SK-N-MC (cell line): ENCODE measurements at regions not wholly inside any gene's neighbourhood (a gene's known extent, or its start where the extent isn't known, plus 50 kb on each side); places are given as distances from the start of the nearest gene placed in this dataset.

Source experiments
- EZH2 ChIP-seq: fragments of 200-600 bp; sonication (generic); IDR thresholded peaks from one replicate; pipeline ENCODE4 v1.6.1; 2017; ENCODE audit warnings: antibody characterized with exemption
- POLR2AphosphoS5 ChIP-seq: IDR thresholded peaks from 2 replicates; pipeline ENCODE4 v1.6.1; 2012; ENCODE audit warnings: mild to moderate bottlenecking, low read depth, low read length, borderline replicate concordance

DNA sequence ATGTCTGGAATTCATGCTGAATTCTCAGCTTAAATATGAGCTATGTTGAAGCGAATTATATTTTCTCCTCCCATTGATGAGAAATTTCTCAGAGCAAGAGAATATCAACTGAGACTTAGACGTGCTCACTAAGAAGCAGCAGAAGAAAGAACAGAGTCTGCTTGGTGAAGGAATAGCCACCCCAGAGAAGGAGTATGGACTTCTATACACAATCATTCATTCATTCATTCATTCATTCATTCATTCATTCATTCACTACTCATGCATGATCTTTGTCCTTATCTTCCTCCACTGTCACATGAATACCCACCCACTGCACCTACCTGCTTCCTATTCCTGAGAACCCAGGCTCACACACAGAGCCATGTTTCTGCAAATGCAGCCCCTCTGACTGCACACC lies 206.6 kb downstream of the DEPDC1B start:
- TF ChIP-seq POLR2AphosphoS5 (no peak), EZH2 (no peak)
